ENCODE measurements at regions not wholly inside any gene's neighbourhood (a gene's known extent, or its start where the extent isn't known, plus 50 kb on each side); places are given as distances from the start of the nearest gene placed in this dataset.

GRCh38 chr13:79815041-79815440 lies 334.1 kb downstream of the NDFIP2 start:
- CTCF ChIA-PET: no interaction called here
- Histone ChIP-seq H3K4me1 (ENCODE audit: insufficient read depth, low read length, poor library complexity, severe bottlenecking) (peaks cover 8% of the 10 kb centered on the region), H3K36me3 (ENCODE audit: insufficient read depth, low read length, poor library complexity, severe bottlenecking) (no peaks in the 10 kb centered on the region), H3K9me3 (ENCODE audit: low read depth, low read length, poor library complexity, severe bottlenecking) (no peaks in the 10 kb centered on the region), H3K27me3 (replicated peaks; ENCODE audit: insufficient read depth, low read depth, low read length, poor library complexity) (peaks cover 4% of the 10 kb centered on the region), H3K27ac (ENCODE audit: low read depth, low read length, poor library complexity, severe bottlenecking) (no peak overlapping the region), H3K4me3 (ENCODE audit: low read depth, low read length, poor library complexity, severe bottlenecking) (no peak overlapping the region)
- no peak for TF ChIP-seq EZH2 (IDR thresholded peaks at IDR 0.05; ENCODE audit: borderline replicate concordance, low read depth, low read length, poor library complexity, severe bottlenecking)
- TF ChIP-seq, protein P1, sequence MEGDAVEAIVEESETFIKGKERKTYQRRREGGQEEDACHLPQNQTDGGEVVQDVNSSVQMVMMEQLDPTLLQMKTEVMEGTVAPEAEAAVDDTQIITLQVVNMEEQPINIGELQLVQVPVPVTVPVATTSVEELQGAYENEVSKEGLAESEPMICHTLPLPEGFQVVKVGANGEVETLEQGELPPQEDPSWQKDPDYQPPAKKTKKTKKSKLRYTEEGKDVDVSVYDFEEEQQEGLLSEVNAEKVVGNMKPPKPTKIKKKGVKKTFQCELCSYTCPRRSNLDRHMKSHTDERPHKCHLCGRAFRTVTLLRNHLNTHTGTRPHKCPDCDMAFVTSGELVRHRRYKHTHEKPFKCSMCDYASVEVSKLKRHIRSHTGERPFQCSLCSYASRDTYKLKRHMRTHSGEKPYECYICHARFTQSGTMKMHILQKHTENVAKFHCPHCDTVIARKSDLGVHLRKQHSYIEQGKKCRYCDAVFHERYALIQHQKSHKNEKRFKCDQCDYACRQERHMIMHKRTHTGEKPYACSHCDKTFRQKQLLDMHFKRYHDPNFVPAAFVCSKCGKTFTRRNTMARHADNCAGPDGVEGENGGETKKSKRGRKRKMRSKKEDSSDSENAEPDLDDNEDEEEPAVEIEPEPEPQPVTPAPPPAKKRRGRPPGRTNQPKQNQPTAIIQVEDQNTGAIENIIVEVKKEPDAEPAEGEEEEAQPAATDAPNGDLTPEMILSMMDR (conservative IDR thresholded peaks at IDR 0.05; ENCODE audit: low read depth, low read length): no peak
- DNase-seq (ENCODE audit: low spot score): no peak
- BruUV-seq (replicated peaks): no TSS peak
- POLR2A ChIA-PET (ENCODE audit: low non-redundant PET): no interaction called here
- intact Hi-C loops (cut with micrococcal nuclease; ENCODE audit: unreplicated experiment): no loop called here

- no TSS peak for BruUV-seq (replicated peaks)
- Histone ChIP-seq H3K4me1 (ENCODE audit: insufficient read depth, low read length, poor library complexity, severe bottlenecking) (peaks cover 9% of the 10 kb centered on the region), H3K4me3 (ENCODE audit: low read depth, low read length, poor library complexity, severe bottlenecking) (no peak overlapping the region), H3K27ac (ENCODE audit: low read depth, low read length, poor library complexity, severe bottlenecking) (no peak overlapping the region), H3K27me3 (replicated peaks; ENCODE audit: insufficient read depth, low read depth, low read length, poor library complexity) (peaks cover 4% of the 10 kb centered on the region), H3K36me3 (ENCODE audit: insufficient read depth, low read length, poor library complexity, severe bottlenecking) (no peaks in the 10 kb centered on the region), H3K9me3 (ENCODE audit: low read depth, low read length, poor library complexity, severe bottlenecking) (no peaks in the 10 kb centered on the region)
- CTCF ChIA-PET: no interaction called here
- POLR2A ChIA-PET (ENCODE audit: low non-redundant PET): no interaction called here
- DNase-seq (ENCODE audit: low spot score): no peak
- TF ChIP-seq EZH2 (IDR thresholded peaks at IDR 0.05; ENCODE audit: borderline replicate concordance, low read depth, low read length, poor library complexity, severe bottlenecking): no peak
- TF ChIP-seq, protein P1 (conservative IDR thresholded peaks at IDR 0.05; ENCODE audit: low read depth, low read length): no peak
- intact Hi-C loops (cut with micrococcal nuclease; ENCODE audit: unreplicated experiment): no loop called here
These were observed 331.3 kb downstream of the NDFIP2 start for GRCh38 chr13:79812070-79812850.

- ChIA-PET POLR2A (ENCODE audit: low non-redundant PET) (interaction anchor here (0.5 kb wide), 1 partner anchor 23 kb away, joined by 6 read pairs; no protein-coding TSS in a partner anchor), CTCF (no interaction called here)
- peaks cover 19% of the 10 kb centered on the region for H3K4me1 ChIP-seq (ENCODE audit: insufficient read depth, low read length, poor library complexity, severe bottlenecking)
- DNase-seq (ENCODE audit: low spot score): no peak
- intact Hi-C loops (cut with micrococcal nuclease; ENCODE audit: unreplicated experiment): no loop called here
- H3K27ac ChIP-seq (ENCODE audit: low read depth, low read length, poor library complexity, severe bottlenecking): no peak overlapping the region
- no peak overlapping the region for H3K4me3 ChIP-seq (ENCODE audit: low read depth, low read length, poor library complexity, severe bottlenecking)
- H3K27me3 ChIP-seq (replicated peaks; ENCODE audit: insufficient read depth, low read depth, low read length, poor library complexity): peaks cover 4% of the 10 kb centered on the region
- BruUV-seq (replicated peaks): no TSS peak
- TF ChIP-seq, protein P1 (conservative IDR thresholded peaks at IDR 0.05; ENCODE audit: low read depth, low read length): no peak
- TF ChIP-seq EZH2 (IDR thresholded peaks at IDR 0.05; ENCODE audit: borderline replicate concordance, low read depth, low read length, poor library complexity, severe bottlenecking): no peak
- H3K9me3 ChIP-seq (ENCODE audit: low read depth, low read length, poor library complexity, severe bottlenecking): no peaks in the 10 kb centered on the region
- no peaks in the 10 kb centered on the region for H3K36me3 ChIP-seq (ENCODE audit: insufficient read depth, low read length, poor library complexity, severe bottlenecking)
These were observed 330.2 kb downstream of the NDFIP2 start for GRCh38 chr13:79811170-79811569.
